ENCODE measurements at regions not wholly inside any gene's neighbourhood (a gene's known extent, or its start where the extent isn't known, plus 50 kb on each side); places are given as distances from the start of the nearest gene placed in this dataset.

DNA sequence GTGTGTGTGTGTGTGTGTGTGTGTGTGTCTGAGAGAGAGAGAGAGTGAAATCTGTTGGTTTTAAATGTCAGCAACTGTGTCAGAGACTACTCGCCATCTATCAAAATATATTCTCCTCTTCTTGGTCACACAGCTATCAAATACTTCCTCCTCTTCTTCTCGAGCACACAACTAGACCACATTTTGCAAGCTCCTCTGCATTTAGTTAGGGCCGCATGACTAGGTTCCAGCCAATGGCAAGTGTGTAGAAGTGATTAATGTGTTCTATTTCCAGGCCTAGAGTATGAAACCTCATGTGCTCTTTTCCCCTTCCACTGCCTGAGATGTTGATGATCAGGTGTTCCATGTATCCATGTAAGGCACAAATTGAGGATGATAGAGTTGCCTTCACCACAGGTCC, 278.5 kb upstream of the MARCKS start:
- no peak overlapping the region for H3K4me3 ChIP-seq
- no peaks in the 10 kb centered on the region for H3K4me1 ChIP-seq
- WGBS, 2 donors, result 83 to 94% methylated on average over 3 of the region's 3 CpGs
- intact Hi-C loops (cut with DNase I), result no loop called here
- TF ChIP-seq POLR2A (IDR thresholded peaks at IDR 0.05), result no peak
- TF ChIP-seq CTCF (IDR thresholded peaks at IDR 0.05), result no peak
- no peak overlapping the region for H3K27ac ChIP-seq
- no peaks in the 10 kb centered on the region for H3K36me3 ChIP-seq
- no peaks in the 10 kb centered on the region for H3K27me3 ChIP-seq
- no peak for DNase-seq
- no peaks in the 10 kb centered on the region for H3K9me3 ChIP-seq

- no peaks in the 10 kb centered on the region for H3K36me3 ChIP-seq
- no peak for DNase-seq
- no peaks in the 10 kb centered on the region for H3K27me3 ChIP-seq
- no peaks in the 10 kb centered on the region for H3K4me1 ChIP-seq
- H3K27ac ChIP-seq, result no peak overlapping the region
- H3K9me3 ChIP-seq, result no peaks in the 10 kb centered on the region
- TF ChIP-seq CTCF (IDR thresholded peaks at IDR 0.05), result no peak
- TF ChIP-seq POLR2A (IDR thresholded peaks at IDR 0.05), result no peak
- H3K4me3 ChIP-seq, result no peak overlapping the region
- 97 to 100% methylated on average over 2 to 4 of the region's 4 CpGs for WGBS, 2 donors
- intact Hi-C loops (cut with DNase I), result no loop called here
Measured at GRCh38 chr6:113584767-113585166, 272.4 kb upstream of the MARCKS start.

GRCh38 chr6:113585246-113585645, 271.9 kb upstream of the MARCKS start:
- TF ChIP-seq CTCF (IDR thresholded peaks at IDR 0.05), result no peak
- TF ChIP-seq POLR2A (IDR thresholded peaks at IDR 0.05), result no peak
- H3K4me1 ChIP-seq, result no peaks in the 10 kb centered on the region
- no peaks in the 10 kb centered on the region for H3K27me3 ChIP-seq
- no peaks in the 10 kb centered on the region for H3K36me3 ChIP-seq
- 91 to 96% methylated on average over 2 of the region's 2 CpGs for WGBS, 2 donors
- DNase-seq, result no peak
- intact Hi-C loops (cut with DNase I), result no loop called here
- H3K9me3 ChIP-seq, result no peaks in the 10 kb centered on the region
- no peak overlapping the region for H3K4me3 ChIP-seq
- no peak overlapping the region for H3K27ac ChIP-seq

GRCh38 chr6:113586413-113587077, 270.6 kb upstream of the MARCKS start:
- H3K36me3 ChIP-seq, result no peaks in the 10 kb centered on the region
- H3K4me3 ChIP-seq, result no peak overlapping the region
- 60 to 70% methylated on average over 2 of the region's 2 CpGs for WGBS, 2 donors
- no peak for DNase-seq
- TF ChIP-seq CTCF (IDR thresholded peaks at IDR 0.05), result no peak
- TF ChIP-seq POLR2A (IDR thresholded peaks at IDR 0.05), result no peak
- H3K27me3 ChIP-seq, result no peaks in the 10 kb centered on the region
- no peak overlapping the region for H3K27ac ChIP-seq
- H3K4me1 ChIP-seq, result peaks cover 0 to 4% (median 0%) of the 10 kb centered on the region in 3 donors
- H3K9me3 ChIP-seq, result no peaks in the 10 kb centered on the region
- intact Hi-C loops (cut with DNase I), result no loop called here

- no peak overlapping the region for H3K27ac ChIP-seq
- peaks cover 0 to 11% (median 4%) of the 10 kb centered on the region in 3 donors for H3K4me1 ChIP-seq
- H3K36me3 ChIP-seq, result no peaks in the 10 kb centered on the region
- no peaks in the 10 kb centered on the region for H3K9me3 ChIP-seq
- intact Hi-C loops (cut with DNase I), result no loop called here
- no peak for DNase-seq
- no peaks in the 10 kb centered on the region for H3K27me3 ChIP-seq
- TF ChIP-seq POLR2A (IDR thresholded peaks at IDR 0.05) (no peak), CTCF (IDR thresholded peaks at IDR 0.05) (no peak)
- no peak overlapping the region for H3K4me3 ChIP-seq
- WGBS, 2 donors, result 66 to 80% methylated on average over 6 of the region's 6 CpGs
Measured at GRCh38 chr6:113587078-113587699, 270.0 kb upstream of the MARCKS start.

Data from esophagus squamous epithelium (tissue), 5 donors.